SKM-1 treated with dmso at 0.1 percent for 144 hours (cell line): ENCODE measurements at regions not wholly inside any gene's neighbourhood (a gene's known extent, or its start where the extent isn't known, plus 50 kb on each side); places are given as distances from the start of the nearest gene placed in this dataset.

ENCODE experiments used
- DNase-seq: peaks from one replicate; lab custom pipeline; 2025; ENCODE audit not compliant: unreplicated experiment; lab: John Stamatoyannopoulos, UW

DNA sequence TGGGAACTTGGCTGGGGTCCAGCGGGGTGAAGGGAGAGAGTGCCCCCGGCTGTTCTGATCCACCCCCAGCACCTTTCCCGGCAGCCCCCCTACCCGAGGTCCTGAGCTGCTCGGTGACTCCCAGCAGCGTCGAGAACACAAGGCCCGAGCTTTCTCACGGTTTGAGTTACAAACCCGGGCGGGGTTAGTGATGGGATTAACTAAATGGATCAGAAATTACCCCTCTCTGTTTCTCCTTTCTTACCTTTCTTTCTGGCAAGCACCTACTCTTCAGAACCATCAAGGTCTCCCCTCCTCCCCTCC is 139.4 kb upstream of the GPC1 start:
- no peak for DNase-seq

DNA sequence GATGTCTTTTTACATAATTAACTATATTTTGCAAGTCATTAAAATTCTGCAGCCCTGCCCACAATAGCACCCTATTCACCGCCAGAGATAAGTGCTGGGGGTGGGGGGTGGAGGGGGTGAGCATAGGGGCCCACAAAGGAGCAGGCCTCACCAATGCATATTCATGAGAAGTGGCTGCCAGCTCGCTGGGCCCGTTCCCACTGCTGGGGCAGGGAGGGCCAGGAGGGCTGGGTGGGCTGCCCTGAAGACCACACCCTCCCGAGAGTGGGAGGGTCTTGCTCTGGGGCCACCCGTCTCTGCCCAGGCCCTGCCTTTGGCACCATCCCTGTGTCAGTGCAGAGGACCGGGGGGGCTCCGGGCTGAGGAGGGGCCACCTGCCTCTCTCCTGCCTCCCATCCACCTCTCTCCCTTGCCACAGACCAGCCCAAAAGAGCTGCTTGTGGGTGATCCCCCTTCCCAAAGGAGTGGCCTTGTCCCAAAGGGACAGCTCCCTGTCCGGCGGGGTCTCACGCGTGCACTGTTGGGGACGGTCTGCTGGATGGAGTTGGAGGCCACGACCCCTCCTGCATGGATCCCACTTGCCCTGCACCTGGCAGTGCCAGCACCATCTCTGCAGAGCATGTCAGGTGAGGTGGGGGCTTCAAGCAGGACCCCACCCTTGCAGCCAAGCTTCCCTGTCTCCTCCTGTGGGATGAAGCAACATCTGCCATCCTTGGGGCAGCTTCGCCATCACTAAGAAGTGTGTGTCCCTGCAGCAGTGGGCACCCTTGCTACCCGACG is 138.8 kb upstream of the GPC1 start:
- DNase-seq = no peak

DNA sequence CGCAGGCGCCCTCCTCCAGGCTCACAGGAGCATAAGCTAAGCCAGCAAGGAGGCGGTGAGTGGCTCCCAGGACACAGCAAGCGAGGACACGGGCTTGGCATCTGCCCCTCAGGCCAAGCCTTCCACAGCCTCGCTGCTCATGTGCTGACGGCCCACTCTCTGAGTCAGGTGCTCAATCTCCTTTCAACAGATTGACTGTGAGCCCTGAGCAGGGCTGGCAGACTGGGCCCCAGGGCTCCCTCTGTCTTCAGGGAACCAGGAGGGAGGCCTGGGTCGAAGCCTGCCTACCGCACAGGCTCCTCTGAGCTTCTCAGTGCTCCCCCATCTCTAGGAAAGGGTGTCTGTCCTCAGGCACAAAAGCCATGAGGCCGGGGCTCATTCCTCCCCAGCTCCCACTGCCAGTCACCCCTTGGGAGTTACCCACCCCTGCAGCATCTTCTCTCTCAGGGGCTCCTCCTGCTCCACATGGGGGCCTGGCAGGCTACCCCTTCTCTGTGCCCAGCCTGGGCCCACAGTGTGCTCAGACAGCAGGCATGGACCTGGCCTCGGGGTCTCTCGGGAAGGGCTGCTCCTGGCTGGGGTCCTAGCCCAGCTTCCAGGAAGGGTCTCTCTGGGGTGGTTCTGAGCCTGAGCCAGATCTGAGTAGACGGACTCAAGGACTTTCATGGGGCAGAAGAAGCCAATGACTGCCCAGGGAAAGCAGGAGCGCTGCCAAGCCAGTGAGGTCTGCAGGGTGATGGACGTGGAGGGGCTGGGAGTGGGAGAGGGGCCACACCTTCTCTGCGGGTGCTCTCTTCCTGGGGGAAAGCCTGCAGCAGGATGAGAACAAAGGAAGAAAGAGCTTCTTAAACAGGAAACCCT is 138.0 kb upstream of the GPC1 start:
- no peak for DNase-seq

DNA sequence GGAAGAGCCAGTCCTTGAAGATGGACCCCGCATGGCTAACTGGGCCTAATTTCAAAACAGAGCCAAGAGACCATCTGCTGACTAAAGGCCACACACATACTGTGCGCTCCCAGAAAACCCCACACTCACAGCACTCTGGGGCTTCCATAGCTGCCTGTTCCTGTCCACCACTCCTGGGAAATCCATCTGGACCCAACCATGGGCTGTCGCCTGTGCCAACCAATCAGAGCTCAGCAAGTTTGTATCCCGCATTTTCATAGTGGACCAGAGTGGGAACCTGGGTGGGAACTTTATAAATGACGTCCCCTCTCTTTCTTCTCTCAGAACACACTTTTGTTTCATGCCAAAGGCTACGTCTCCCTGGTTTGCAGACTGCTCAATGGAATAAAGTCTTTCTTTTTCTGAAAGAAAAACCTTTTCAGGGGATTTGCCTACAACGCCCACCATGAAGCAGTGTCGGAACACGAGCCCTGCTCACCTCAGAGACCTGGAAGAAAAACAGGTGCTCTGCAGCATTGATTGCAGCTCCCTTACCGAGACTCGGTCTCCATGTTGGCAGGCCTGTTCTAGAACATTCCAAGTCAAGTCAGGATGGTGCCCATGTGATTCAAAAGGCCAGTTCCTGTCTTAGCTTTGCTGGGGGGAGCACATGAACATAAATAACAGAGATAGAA is 137.2 kb upstream of the GPC1 start:
- no peak for DNase-seq

DNA sequence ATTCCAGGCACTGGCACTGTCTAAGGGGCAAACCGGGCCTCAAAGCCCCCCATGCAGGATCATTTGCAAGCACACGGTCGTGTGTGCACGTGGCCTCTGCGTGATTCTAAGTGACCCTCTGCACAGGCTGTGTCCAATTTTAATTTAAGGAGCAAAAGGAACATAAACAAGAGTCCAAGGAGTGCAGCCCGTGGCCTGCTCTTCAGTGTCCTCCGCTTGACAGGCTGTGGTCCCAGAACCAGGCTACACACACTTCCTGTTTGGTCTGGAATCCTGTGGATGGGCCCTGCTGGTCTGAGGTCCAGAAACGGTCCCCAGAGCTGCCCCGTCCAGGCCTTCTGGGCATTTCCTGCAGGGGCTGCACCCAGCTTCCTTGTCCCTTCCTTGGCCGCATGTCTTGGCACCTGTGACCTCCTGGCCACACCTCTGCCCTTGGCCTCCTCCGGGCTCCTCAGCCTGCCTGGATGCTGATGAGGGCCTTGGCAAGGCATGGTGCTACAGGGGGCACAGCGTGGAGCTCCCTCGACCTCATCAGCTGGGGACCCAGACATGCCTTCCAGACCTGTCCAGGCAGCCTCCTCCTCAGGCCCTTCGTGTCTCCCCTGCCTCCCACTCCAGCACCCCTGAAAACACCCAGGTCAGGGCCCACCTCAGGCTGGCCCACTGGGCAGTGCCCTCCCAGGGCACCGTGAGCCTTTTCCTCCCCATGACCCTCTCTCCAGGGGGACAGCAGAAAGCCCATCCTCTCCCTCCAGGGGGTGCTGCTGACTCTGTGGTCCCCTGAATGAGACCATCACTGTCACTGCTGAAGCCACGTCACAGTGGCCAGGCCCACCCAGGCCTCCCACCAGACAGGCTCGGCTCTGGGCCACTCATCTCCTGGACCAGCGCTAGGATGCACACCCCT is 136.4 kb upstream of the GPC1 start:
- DNase-seq = no peak

DNA sequence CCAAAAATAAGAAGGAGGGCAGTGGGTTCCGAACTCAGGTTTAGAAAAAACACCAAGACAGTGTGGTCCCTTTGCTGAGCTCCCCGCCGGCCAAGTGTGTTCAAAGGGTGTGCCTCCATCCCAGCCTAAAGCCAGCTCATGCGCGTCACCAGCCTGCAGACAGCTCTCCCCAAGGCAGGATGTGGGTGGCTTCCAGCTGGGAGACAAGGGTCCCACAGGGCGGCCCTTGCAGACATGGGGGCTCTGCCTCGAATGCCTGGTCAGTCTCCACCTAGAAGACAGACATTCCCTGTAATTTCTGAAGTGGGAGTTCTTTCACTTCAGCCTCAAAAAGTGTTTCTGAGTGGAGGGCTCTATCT is 135.8 kb upstream of the GPC1 start:
- no peak for DNase-seq

DNA sequence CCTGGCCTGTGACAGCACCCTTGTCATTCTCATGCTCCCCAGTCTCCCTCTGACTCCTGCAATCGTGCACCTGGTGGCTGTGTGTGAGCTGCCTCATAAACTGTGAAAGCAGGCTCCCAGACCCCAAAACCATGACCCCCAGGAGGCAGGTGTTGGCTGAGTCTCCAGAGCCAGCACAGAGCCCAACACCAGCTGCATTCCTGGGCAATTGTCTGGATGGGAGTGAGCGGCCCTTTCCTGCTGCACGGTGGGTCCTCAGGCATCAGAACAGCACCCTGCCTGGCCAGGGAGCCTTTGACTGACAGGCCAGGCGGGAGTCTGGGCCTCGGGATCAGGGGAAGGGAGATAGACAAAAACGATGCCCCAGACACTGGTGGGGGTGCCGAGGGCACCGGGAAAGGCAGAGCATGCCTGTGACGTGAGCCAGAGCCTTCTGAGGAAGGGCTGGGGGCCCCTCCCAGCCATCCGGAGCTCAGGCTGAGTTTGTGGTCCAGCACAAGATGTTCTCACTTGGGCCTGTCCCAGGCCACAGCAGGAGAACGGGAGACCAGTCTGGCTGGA is 135.1 kb upstream of the GPC1 start:
- no peak for DNase-seq

DNA sequence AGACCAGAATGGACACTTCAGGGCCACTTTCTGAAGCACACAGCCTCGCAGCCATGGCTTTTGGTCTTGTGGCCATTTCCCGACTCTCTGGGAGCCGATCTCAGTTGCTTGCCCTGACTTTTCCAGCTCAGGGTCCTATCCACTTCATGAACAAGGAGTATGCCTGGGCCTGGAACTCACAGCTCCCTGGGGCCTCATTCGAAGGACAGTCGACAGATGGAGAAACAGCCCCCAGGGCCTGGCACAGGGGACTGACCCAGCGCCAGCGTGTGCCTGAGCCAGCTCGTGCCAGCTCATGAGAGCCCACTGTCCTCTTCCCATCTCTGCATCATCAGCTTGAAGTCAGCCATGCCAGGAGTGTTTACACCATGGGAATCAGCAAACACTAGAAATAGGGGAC is 134.6 kb upstream of the GPC1 start:
- DNase-seq = no peak

DNA sequence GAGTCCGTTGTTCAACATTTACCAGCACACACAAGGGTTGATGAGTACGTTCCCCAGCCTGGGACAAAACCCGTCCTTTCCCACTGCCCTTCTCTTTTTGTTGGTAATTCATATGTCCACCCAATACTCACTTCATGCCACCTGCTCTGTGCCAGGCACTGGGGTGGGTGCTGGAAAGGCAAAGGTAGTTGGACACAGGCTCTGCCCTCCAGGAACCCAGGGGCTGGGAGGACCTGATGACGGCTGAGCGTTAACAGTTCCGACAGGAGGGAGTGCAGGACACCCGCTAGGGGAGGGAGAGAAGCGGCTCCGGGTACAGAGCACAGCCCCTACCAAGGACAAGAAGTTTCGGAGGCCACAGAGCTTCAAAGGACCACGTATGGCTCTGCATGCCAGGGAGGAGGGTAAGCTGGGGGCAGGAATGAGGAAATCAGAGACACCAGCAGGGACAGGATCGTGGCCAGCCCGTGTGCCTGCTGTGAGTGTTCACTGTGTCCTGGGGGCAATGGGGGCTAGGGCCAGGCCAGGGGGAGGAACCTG is 134.1 kb upstream of the GPC1 start:
- DNase-seq = no peak

DNA sequence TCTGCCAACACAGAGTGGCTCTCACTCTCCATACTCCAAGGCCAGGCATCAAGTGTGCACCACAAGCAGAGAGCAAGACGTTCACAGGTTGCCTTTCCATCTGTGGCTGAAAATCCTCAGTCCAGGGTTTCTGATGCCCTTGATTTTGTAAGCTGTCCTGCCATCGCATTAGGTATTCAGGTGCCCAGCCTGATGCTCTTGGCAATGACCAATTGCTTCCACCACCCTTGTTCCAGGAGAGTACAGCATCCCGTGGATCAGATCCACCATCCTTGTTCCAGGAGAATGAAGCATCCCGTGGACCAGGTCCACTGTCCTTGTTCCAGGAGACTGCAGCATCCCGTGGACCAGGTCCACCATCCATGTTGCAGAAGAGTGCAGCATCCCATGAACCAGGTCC is 133.4 kb upstream of the GPC1 start:
- DNase-seq = no peak

DNA sequence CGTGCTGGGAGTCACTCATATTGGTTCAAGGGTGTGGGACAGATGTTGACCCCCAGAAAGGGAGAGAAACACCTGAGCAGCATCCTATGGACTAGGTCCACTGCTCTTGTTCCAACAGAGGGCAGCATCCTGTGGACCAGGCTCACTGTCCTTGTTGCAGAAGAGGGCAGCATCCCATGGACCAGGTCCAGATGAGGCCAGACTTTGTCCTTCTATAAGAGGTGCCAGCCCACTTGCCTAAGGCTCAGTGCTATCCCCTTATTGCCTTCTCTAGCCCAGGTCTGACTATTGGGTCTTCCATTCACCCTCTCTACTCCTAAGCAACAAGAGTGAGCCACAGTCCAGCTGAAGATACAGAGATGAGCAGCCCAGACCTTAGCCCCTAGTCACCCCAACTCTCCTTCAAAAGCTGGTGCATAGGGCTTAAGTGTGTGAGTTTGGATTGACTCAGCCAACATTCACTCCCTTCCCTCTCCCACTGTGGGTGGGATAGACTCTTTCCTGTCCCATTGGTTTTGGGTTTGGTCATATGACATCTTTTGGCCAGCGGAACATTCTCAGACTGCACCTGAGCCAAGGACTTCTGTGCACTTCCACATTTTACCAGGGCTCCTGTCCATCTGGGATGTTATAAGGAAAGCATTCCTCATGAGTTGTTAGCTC is 132.4 kb upstream of the GPC1 start:
- DNase-seq = no peak

DNA sequence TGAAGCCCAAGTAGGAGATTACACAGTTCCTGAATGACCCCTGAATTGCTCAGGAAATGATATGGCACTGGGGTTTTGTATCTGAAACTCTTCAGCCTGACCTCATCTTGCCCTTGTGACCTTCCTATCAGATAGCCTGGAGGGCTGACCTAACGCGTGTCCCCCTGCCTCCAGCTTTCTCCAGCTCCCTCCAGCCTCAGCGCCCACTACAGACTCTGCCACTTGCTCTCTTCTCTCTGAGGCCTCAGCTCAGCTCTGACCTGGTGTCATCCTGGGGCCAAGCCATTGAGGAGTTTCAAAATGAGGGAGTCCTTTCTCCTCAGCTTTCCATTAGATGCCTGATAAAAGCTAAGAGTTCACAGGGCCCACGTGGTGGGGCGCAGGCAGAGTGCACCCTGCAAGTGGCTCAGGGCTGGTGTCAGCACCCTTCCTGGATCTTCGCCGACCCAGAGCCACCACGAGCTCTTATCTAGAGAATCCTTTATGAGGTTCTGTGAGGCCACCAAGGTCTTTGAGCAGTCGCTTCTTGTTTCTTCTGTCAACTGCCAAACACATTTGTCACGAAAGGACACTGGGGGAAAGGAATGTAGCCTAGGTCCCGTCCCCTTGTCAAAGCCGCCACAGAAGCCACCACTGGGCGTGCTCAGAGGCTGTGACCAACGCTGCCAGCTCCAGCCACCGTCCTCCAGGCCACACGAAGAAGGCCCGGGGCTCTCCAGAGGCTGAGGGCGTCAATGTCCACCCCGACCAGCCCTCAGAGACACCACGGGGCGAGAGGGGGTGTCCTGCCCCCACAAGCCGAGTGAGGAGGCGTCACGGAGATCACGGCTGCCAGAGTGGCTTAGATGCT is 131.3 kb upstream of the GPC1 start:
- no peak for DNase-seq

DNA sequence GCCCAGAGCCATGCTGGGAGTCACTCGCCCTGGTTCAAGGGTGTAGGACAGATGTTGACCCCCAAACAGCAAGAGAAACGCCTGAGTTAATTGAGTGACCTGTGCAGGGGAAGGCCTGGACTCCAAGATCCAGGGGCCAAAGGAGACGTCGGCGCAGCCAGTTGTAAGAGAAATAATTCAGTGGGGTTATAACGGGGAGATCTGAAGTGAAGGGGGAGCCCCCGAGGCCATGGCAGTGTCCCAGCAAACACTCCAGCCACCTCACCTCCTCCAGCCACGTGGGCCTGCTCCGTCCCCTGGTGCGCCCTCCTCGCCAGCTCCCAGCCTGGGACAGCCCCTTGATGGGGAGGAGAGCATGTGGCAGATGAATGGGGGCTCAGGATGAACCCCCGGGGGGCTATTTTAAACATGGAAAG is 130.7 kb upstream of the GPC1 start:
- DNase-seq = no peak

DNA sequence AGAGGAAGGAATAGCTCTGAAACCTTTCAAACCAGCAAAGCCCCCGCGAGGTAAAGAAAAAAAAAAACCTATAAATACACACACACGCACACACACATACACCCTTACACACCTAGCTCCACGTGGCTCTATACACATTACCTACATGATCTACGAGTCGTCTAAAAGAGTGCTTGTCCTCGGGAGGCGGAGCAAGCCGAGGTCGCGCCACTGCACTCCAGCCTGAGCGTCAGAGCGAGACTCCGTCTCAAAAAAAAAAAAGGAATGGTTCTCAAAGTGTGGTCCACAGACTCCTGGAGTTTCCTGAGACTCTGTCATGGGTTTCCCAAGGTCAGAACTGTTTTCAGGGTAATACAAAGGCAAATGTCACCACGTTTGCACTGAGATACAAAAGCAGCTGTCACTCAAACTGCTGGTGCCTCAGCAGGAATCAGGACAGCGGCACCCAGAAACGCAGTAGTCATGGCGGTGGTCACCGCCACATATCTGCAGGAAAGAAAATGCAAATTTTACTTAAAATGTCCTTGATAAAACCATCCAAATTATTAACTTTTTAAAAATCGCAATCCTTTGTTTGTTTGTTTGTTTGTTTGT is 130.0 kb upstream of the GPC1 start:
- no peak for DNase-seq

DNA sequence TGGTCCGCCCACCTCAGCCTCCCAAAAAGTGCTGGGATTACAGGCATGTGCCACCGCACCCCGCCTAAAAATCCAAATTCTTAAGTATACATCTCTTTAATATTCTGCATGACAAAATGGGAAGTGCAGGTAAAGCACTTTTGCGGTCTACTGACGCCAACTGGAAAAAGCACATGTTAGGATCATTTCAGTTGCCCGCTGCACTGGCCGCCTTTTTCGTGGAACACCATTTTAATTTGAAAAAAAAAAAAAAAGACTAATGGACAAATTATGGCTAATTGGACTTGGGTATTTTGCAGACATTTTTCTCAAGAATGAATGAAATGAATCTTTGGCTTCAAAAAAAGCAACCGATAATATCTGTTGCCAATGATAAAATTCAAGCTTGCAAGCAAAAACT is 129.3 kb upstream of the GPC1 start:
- DNase-seq = no peak

DNA sequence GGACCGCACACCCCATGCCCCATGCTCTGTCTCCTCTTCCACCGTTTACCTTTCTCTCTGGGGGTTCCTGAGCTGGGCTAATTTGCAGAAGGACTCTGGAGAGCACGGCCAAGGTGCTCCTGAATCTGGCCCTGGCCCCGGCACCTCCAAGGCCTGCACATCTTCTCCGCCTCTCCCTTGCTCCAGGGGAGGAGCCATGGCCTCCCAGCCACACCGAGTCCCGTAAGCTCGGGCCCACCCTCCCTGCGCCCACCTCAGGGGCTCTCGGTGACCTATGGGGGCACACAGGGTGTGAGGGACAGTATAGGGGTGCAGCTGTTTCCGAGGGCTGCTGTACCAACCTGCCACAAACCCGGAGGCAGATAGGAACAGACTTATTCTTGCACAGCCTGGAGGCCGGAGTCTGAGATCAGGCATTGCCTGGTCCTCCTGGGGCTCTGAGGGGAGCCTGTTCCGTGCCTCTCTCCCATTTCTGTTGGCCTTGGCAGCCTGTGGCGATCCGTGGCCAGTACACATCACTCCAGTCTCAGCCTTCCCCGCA is 127.3 kb upstream of the GPC1 start:
- DNase-seq = no peak

DNA sequence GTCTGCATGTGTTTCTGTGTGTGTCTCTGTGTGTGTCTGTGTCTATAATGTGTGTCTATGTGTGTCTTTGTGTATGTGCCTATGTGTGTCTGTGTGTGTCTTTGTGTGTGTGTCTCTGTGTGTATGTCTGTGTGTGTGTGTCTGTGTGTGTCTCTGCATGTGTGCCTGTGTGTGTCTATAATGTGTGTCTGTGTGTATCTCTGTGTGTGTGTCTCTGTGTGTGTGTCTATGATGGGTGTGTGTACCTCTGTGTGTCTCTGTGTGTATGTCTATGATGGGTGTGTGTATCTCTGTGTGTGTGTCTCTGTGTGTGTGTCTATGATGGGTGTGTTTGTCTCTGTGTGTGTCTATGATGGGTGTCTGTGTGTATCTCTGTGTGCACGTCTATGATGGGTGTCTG is 126.2 kb upstream of the GPC1 start:
- DNase-seq = no peak

DNA sequence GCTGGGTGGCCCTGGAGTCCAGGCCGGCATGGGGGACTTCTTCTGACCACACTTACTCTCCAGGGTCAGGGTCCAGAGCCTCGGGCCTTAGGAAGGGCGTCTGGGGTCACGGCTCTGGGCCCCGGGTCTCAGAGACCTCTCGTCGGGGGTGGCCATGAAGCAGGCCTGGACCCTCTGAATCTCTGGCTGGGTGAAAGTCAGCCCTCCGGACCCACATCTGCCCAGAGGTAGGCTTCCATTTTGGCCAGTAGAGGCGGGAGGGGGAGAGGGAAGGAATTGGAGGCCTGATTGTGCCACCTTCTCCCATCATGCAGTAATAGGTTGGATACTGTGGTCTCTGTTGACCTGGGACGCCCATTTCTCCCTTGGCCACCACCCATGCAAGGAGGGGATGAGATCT is 125.3 kb upstream of the GPC1 start:
- no peak for DNase-seq
